K562 (cell line): ENCODE measurements at regions not wholly inside any gene's neighbourhood (a gene's known extent, or its start where the extent isn't known, plus 50 kb on each side); places are given as distances from the start of the nearest gene placed in this dataset.

Source experiments
- ASH1L ChIP-seq: fragments of 450-650 bp; IDR thresholded peaks from 2 replicates; pipeline ENCODE4 v1.6.1; 2018; ENCODE audit warnings: borderline replicate concordance, mild to moderate bottlenecking, low read depth; ENCODE audit not compliant: partially characterized antibody
- CBX1 ChIP-seq: sonication (generic); IDR thresholded peaks from 2 replicates; pipeline ENCODE4 v1.6.1; 2016; ENCODE audit warnings: antibody characterized with exemption, low read depth, mild to moderate bottlenecking
- CTCF ChIP-seq, 3 experiments: IDR thresholded peaks in 2 of 3; conservative IDR thresholded peaks in 1 of 3; 2 replicates each; pipeline ENCODE4 v1.5.1; 2011 to 2012; ENCODE audit warnings: low read length in 3 of 3, mild to moderate bottlenecking in 3 of 3, control low read depth in 2 of 3, improper control_type of control experiment in 1 of 3, inconsistent platforms in 1 of 3, low read depth in 1 of 3, mixed read lengths in 1 of 3, moderate library complexity in 1 of 3; ENCODE audit not compliant: insufficient read depth in 2 of 3
- FOXO4 ChIP-seq: fragments of 450-650 bp; formaldehyde crosslinking; IDR thresholded peaks from 2 replicates; pipeline ENCODE4 v1.4.0; 2020; ENCODE audit warnings: mild to moderate bottlenecking, moderate library complexity
- MECOM ChIP-seq: fragments of 250-450 bp; sonication (Bioruptor Pico); IDR thresholded peaks from 2 replicates; pipeline ENCODE4 v1.8.0; 2022; ENCODE audit warnings: inconsistent platforms
- NFIX ChIP-seq: fragments of 250-450 bp; sonication (Bioruptor Pico); IDR thresholded peaks from 2 replicates; pipeline ENCODE4 v1.4.0; 2020; ENCODE audit warnings: low read depth, mild to moderate bottlenecking, moderate library complexity
- NONO ChIP-seq, 2 experiments: fragments of 200-400 bp in 1 of 2; fragments of 450-650 bp in 1 of 2; formaldehyde crosslinking in 1 of 2; IDR thresholded peaks; 2 replicates each; pipeline ENCODE4 v1.6.1; 2017; ENCODE audit warnings: low read depth in 2 of 2, mild to moderate bottlenecking in 2 of 2, moderate library complexity in 2 of 2, low read length in 1 of 2
- NR0B1 ChIP-seq: fragments of 450-650 bp; IDR thresholded peaks from one replicate; pipeline ENCODE4 v1.6.1; 2018; ENCODE audit warnings: mild to moderate bottlenecking, moderate library complexity; ENCODE audit not compliant: partially characterized antibody
- PHF21A ChIP-seq: fragments of 450-650 bp; IDR thresholded peaks from 2 replicates; pipeline ENCODE4 v1.6.1; 2017; ENCODE audit warnings: low read depth, borderline replicate concordance
- PRPF4 ChIP-seq: fragments of 200-400 bp; formaldehyde crosslinking; IDR thresholded peaks from one replicate; pipeline ENCODE4 v1.6.1; 2017; ENCODE audit warnings: low read length, low read depth, mild to moderate bottlenecking; ENCODE audit not compliant: insufficient read depth, poor library complexity, severe bottlenecking
- SMARCB1 ChIP-seq: IDR thresholded peaks from 2 replicates; pipeline ENCODE4 v1.6.1; 2011; ENCODE audit warnings: improper control_type of control experiment, low read depth; ENCODE audit not compliant: insufficient read length
- TAF1 ChIP-seq: IDR thresholded peaks from 2 replicates; pipeline ENCODE4 v1.6.1; 2011; ENCODE audit warnings: mild to moderate bottlenecking, low read length, moderate library complexity; ENCODE audit not compliant: insufficient read depth, control insufficient read depth, severe bottlenecking; ENCODE audit errors: extremely low read depth
- THAP12 ChIP-seq: fragments of 250-450 bp; sonication (Bioruptor Pico); IDR thresholded peaks from 2 replicates; pipeline ENCODE4 v1.9.0; 2021; ENCODE audit warnings: mild to moderate bottlenecking, inconsistent platforms
- ZC3H4 ChIP-seq: sonication (generic); formaldehyde crosslinking; IDR thresholded peaks from 2 replicates; pipeline ENCODE4 v1.9.0; 2021; ENCODE audit warnings: missing genetic modification reagents, borderline replicate concordance
- ZNF146 ChIP-seq: IDR thresholded peaks from one replicate; pipeline ENCODE4 v1.6.1; 2018; ENCODE audit warnings: missing compliant biosample characterization; ENCODE audit not compliant: unreplicated experiment
- ZNF224 ChIP-seq: sonication (generic); formaldehyde crosslinking; IDR thresholded peaks from 2 replicates; pipeline ENCODE4 v1.8.0; 2022; ENCODE audit warnings: mild to moderate bottlenecking, missing genetic modification reagents
- ZNF263 ChIP-seq: sonication (generic); formaldehyde crosslinking; IDR thresholded peaks from 2 replicates; pipeline ENCODE4 v1.8.0; 2022; ENCODE audit warnings: mild to moderate bottlenecking, missing genetic modification reagents, borderline replicate concordance
- ZNF316 ChIP-seq: fragments of 450-650 bp; IDR thresholded peaks from 2 replicates; pipeline ENCODE4 v1.6.1; 2016
- ZNF511 ChIP-seq: sonication (generic); formaldehyde crosslinking; IDR thresholded peaks from 2 replicates; pipeline ENCODE4 v1.8.0; 2022; ENCODE audit warnings: mild to moderate bottlenecking, missing genetic modification reagents
- ZNF780A ChIP-seq: fragments of 250-450 bp; sonication (Bioruptor Pico); IDR thresholded peaks from 2 replicates; pipeline ENCODE4 v1.5.0; 2021; ENCODE audit warnings: mild to moderate bottlenecking

GRCh38 chr6:27592481-27593199 is 119.7 kb upstream of the ZNF184 start (continued):
- TF ChIP-seq ZNF263 (peak; percentile 40; the same call in 1 of the 2 replicates), NR0B1 (no peak), NONO (IDR thresholded peaks at IDR 0.05; ENCODE audit: low read depth in 2 of 2, low read length in 1 of 2) (peak in 1 of 2 experiments; percentile 57; a peak in 1 of 4 replicates), FOXO4 (CRISPR knock-in tag) (0 out of 2 replicates have a peak, but pooled peaks have one; percentile 6), ZNF224 (CRISPR knock-in tag) (no peak), ASH1L (peak; percentile 5), ZC3H4 (CRISPR knock-in tag) (no peak), ZNF146 (no peak), SMARCB1 (no peak), ZNF316 (no peak), ZNF511 (CRISPR knock-in tag) (no peak), MECOM (CRISPR knock-in tag) (peak; percentile 26; the same call in 1 of the 2 replicates), CTCF (IDR thresholded peaks at IDR 0.05 in 2 of 3, conservative IDR thresholded peaks at IDR 0.05 in 1 of 3; ENCODE audit: insufficient read depth in 2 of 3, low read depth in 1 of 3, low read length in 3 of 3) (peak in 1 of 3 experiments; percentile 20; a peak in 2 of 6 replicates), NFIX (CRISPR knock-in tag) (no peak), PHF21A (peak; percentile 83), CBX1 (peak; percentile 82; the same call in 1 of the 2 replicates), TAF1 (no peak), ZNF780A (CRISPR knock-in tag) (no peak), PRPF4 (no peak), THAP12 (CRISPR knock-in tag) (0 out of 2 replicates have a peak, but pooled peaks have one; percentile 40)
